ENCODE measurements at regions not wholly inside any gene's neighbourhood (a gene's known extent, or its start where the extent isn't known, plus 50 kb on each side); places are given as distances from the start of the nearest gene placed in this dataset.

DNA sequence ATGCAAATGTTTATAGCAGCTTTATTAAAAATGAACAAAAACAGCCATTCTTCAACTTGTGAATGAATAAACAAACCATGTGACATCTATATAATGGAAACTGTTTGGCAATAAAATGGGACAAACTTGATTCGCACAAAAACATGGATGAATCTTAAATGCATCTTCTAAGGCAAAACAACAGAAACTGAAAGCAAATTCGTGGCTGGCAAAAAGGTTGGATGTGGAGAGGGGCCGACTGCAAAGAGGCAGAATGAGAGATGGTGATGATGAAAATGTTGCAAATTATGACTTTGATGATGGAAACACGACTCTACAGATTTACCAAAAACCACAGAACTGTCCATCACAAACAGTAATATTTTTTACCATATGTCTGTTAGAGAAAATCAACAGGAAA, 327.0 kb upstream of the NR5A2 start:
- Histone ChIP-seq H3K4me1 (ENCODE audit: control insufficient read depth, insufficient read depth, low read depth, low read length) (no peaks in the 10 kb centered on the region), H3K27ac (ENCODE audit: low read length, poor library complexity, severe bottlenecking) (no peak overlapping the region), H2BK120ac (ENCODE audit: low read depth, low read length) (no peak overlapping the region), H3K27me3 (ENCODE audit: control insufficient read depth in 1 of 2, insufficient read depth in 1 of 2, low read length in 2 of 2) (no peaks in the 10 kb centered on the region), H3K9me3 (ENCODE audit: control insufficient read depth, low read length) (no peaks in the 10 kb centered on the region), H2BK15ac (ENCODE audit: low read depth, poor library complexity, severe bottlenecking) (no peak overlapping the region), H3K9ac (ENCODE audit: low read length) (no peak overlapping the region), H3K4me2 (ENCODE audit: low read length, poor library complexity, severe bottlenecking) (no peak overlapping the region), H3K14ac (ENCODE audit: low read length in 2 of 2) (no peak overlapping the region), H2BK5ac (ENCODE audit: low read depth, low read length, poor library complexity, severe bottlenecking) (no peak overlapping the region), H2BK12ac (ENCODE audit: low read length in 2 of 2) (no peak overlapping the region), H3K23ac (ENCODE audit: low read length in 2 of 2) (no peak overlapping the region), H3K79me1 (replicated peaks; ENCODE audit: low read length, poor library complexity, severe bottlenecking) (no peaks in the 10 kb centered on the region), H4K8ac (ENCODE audit: low read length) (no peak overlapping the region), H4K91ac (ENCODE audit: low read length) (no peak overlapping the region), H3K18ac (ENCODE audit: low read depth in 1 of 2, low read length in 2 of 2) (no peak overlapping the region), H3K4ac (ENCODE audit: low read depth in 1 of 2, low read length in 2 of 2) (no peak overlapping the region), H2AFZ (ENCODE audit: low read depth, low read length) (no peak overlapping the region), H3K4me3 (ENCODE audit: insufficient read depth in 1 of 2, low read depth in 1 of 2, low read length in 2 of 2) (no peak overlapping the region), H3K36me3 (ENCODE audit: control insufficient read depth in 1 of 2, insufficient read depth in 2 of 2, low read depth in 1 of 2, low read length in 2 of 2) (no peaks in the 10 kb centered on the region), H2AK5ac (ENCODE audit: low read length, severe bottlenecking) (no peak overlapping the region)
- DNase-seq, result no peak
- WGBS, result 100% methylated on average over 2 of the region's 4 CpGs

DNA sequence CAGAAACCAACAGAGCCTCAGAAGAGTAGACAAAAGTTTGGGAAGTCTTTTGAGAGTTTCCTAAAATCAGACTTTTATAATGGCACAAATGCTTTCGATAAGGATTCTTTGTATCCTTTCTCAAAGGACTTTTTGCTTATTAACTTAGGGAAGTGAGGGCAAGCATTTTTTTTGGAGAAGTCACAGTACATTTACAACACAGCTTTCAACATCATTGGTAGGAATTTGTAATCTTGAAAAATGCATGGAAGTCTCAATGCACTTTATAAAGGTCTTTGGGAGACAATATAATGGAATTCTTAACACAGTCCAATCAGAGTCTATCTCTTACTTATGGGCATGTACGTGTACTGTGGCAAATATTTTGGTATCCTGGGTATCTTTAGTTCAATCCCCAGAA, 325.8 kb upstream of the NR5A2 start:
- Histone ChIP-seq H2BK5ac (ENCODE audit: low read depth, low read length, poor library complexity, severe bottlenecking) (no peak overlapping the region), H3K4me1 (ENCODE audit: control insufficient read depth, insufficient read depth, low read depth, low read length) (no peaks in the 10 kb centered on the region), H3K14ac (ENCODE audit: low read length in 2 of 2) (no peak overlapping the region), H2AFZ (ENCODE audit: low read depth, low read length) (no peak overlapping the region), H2AK5ac (ENCODE audit: low read length, severe bottlenecking) (no peak overlapping the region), H3K4me2 (ENCODE audit: low read length, poor library complexity, severe bottlenecking) (no peak overlapping the region), H3K36me3 (ENCODE audit: control insufficient read depth in 1 of 2, insufficient read depth in 2 of 2, low read depth in 1 of 2, low read length in 2 of 2) (no peaks in the 10 kb centered on the region), H2BK120ac (ENCODE audit: low read depth, low read length) (no peak overlapping the region), H3K4me3 (ENCODE audit: insufficient read depth in 1 of 2, low read depth in 1 of 2, low read length in 2 of 2) (no peak overlapping the region), H3K79me1 (replicated peaks; ENCODE audit: low read length, poor library complexity, severe bottlenecking) (no peaks in the 10 kb centered on the region), H4K8ac (ENCODE audit: low read length) (no peak overlapping the region), H3K18ac (ENCODE audit: low read depth in 1 of 2, low read length in 2 of 2) (no peak overlapping the region), H3K9ac (ENCODE audit: low read length) (no peak overlapping the region), H2BK15ac (ENCODE audit: low read depth, poor library complexity, severe bottlenecking) (no peak overlapping the region), H3K9me3 (ENCODE audit: control insufficient read depth, low read length) (no peaks in the 10 kb centered on the region), H3K27me3 (ENCODE audit: control insufficient read depth in 1 of 2, insufficient read depth in 1 of 2, low read length in 2 of 2) (no peaks in the 10 kb centered on the region), H4K91ac (ENCODE audit: low read length) (no peak overlapping the region), H2BK12ac (ENCODE audit: low read length in 2 of 2) (no peak overlapping the region), H3K4ac (ENCODE audit: low read depth in 1 of 2, low read length in 2 of 2) (no peak overlapping the region), H3K27ac (ENCODE audit: low read length, poor library complexity, severe bottlenecking) (no peak overlapping the region), H3K23ac (ENCODE audit: low read length in 2 of 2) (no peak overlapping the region)
- no peak for DNase-seq
- no CpG with 5 or more reads among the region's 2 CpGs for WGBS

DNA sequence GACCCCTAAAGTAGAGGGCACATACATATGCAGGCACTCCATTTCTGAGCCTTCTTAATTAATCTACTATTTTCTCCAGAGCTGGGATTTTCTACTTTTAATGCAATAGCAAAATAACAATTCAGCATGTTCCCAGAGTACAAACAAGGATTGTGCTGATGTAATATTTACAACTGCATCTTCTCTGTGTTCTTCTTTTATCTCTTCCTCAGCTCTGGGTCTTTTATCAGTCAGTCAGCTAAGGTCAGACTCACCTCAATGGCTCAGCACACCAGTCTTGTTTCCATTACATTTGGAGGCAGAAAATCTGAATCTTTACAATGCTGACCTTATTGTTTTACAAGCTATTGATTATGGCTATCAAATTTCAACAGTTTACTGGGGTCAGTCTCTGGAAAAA, 323.3 kb upstream of the NR5A2 start:
- Histone ChIP-seq H4K91ac (ENCODE audit: low read length) (no peak overlapping the region), H2BK12ac (ENCODE audit: low read length in 2 of 2) (no peak overlapping the region), H3K4me3 (ENCODE audit: insufficient read depth in 1 of 2, low read depth in 1 of 2, low read length in 2 of 2) (no peak overlapping the region), H3K18ac (ENCODE audit: low read depth in 1 of 2, low read length in 2 of 2) (no peak overlapping the region), H3K4me2 (ENCODE audit: low read length, poor library complexity, severe bottlenecking) (no peak overlapping the region), H2BK15ac (ENCODE audit: low read depth, poor library complexity, severe bottlenecking) (no peak overlapping the region), H2AK5ac (ENCODE audit: low read length, severe bottlenecking) (no peak overlapping the region), H3K36me3 (ENCODE audit: control insufficient read depth in 1 of 2, insufficient read depth in 2 of 2, low read depth in 1 of 2, low read length in 2 of 2) (no peaks in the 10 kb centered on the region), H3K79me1 (replicated peaks; ENCODE audit: low read length, poor library complexity, severe bottlenecking) (no peaks in the 10 kb centered on the region), H3K9me3 (ENCODE audit: control insufficient read depth, low read length) (no peaks in the 10 kb centered on the region), H3K4me1 (ENCODE audit: control insufficient read depth, insufficient read depth, low read depth, low read length) (no peaks in the 10 kb centered on the region), H3K27ac (ENCODE audit: low read length, poor library complexity, severe bottlenecking) (no peak overlapping the region), H3K27me3 (ENCODE audit: control insufficient read depth in 1 of 2, insufficient read depth in 1 of 2, low read length in 2 of 2) (no peaks in the 10 kb centered on the region), H2AFZ (ENCODE audit: low read depth, low read length) (no peak overlapping the region), H3K4ac (ENCODE audit: low read depth in 1 of 2, low read length in 2 of 2) (no peak overlapping the region), H2BK5ac (ENCODE audit: low read depth, low read length, poor library complexity, severe bottlenecking) (no peak overlapping the region), H3K9ac (ENCODE audit: low read length) (no peak overlapping the region), H2BK120ac (ENCODE audit: low read depth, low read length) (no peak overlapping the region), H4K8ac (ENCODE audit: low read length) (no peak overlapping the region), H3K23ac (ENCODE audit: low read length in 2 of 2) (no peak overlapping the region), H3K14ac (ENCODE audit: low read length in 2 of 2) (no peak overlapping the region)
- no peak for DNase-seq

DNA sequence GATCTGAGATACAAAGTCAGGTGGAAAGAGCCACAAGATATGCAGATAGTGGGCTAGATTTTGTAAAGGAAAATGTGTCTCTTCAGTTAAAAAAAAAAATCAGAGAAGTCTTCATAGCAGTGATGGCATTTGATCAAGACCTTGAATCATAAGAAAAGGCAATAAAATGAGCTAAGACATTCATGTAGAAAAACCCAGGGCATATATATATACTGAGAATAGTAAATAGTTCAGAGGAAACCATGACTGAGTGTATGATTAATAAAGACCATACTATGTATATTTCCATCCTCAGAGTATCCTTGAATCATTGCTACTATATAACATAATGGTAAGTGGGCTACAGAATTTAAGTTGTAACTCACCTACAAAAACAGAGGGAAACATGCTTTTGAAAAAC, 321.7 kb upstream of the NR5A2 start:
- H3K27me3 ChIP-seq (ENCODE audit: control insufficient read depth in 1 of 2, insufficient read depth in 1 of 2, low read length in 2 of 2), result no peaks in the 10 kb centered on the region
- no peak overlapping the region for H3K4me2 ChIP-seq (ENCODE audit: low read length, poor library complexity, severe bottlenecking)
- no peak overlapping the region for H4K8ac ChIP-seq (ENCODE audit: low read length)

More for the DNA sequence above, 321.7 kb upstream of the NR5A2 start:
- Histone ChIP-seq H3K23ac (ENCODE audit: low read length in 2 of 2) (no peak overlapping the region), H2BK120ac (ENCODE audit: low read depth, low read length) (no peak overlapping the region), H3K14ac (ENCODE audit: low read length in 2 of 2) (no peak overlapping the region), H4K91ac (ENCODE audit: low read length) (no peak overlapping the region), H2BK5ac (ENCODE audit: low read depth, low read length, poor library complexity, severe bottlenecking) (no peak overlapping the region), H2AFZ (ENCODE audit: low read depth, low read length) (no peak overlapping the region), H3K27ac (ENCODE audit: low read length, poor library complexity, severe bottlenecking) (no peak overlapping the region), H3K79me1 (replicated peaks; ENCODE audit: low read length, poor library complexity, severe bottlenecking) (no peaks in the 10 kb centered on the region), H3K18ac (ENCODE audit: low read depth in 1 of 2, low read length in 2 of 2) (no peak overlapping the region), H3K9ac (ENCODE audit: low read length) (no peak overlapping the region), H3K9me3 (ENCODE audit: control insufficient read depth, low read length) (peaks cover 13% of the 10 kb centered on the region), H3K36me3 (ENCODE audit: control insufficient read depth in 1 of 2, insufficient read depth in 2 of 2, low read depth in 1 of 2, low read length in 2 of 2) (no peaks in the 10 kb centered on the region), H2BK15ac (ENCODE audit: low read depth, poor library complexity, severe bottlenecking) (no peak overlapping the region), H2BK12ac (ENCODE audit: low read length in 2 of 2) (no peak overlapping the region), H3K4me3 (ENCODE audit: insufficient read depth in 1 of 2, low read depth in 1 of 2, low read length in 2 of 2) (no peak overlapping the region), H3K4me1 (ENCODE audit: control insufficient read depth, insufficient read depth, low read depth, low read length) (no peaks in the 10 kb centered on the region), H2AK5ac (ENCODE audit: low read length, severe bottlenecking) (no peak overlapping the region), H3K4ac (ENCODE audit: low read depth in 1 of 2, low read length in 2 of 2) (no peak overlapping the region)
- no peak for DNase-seq

All from mesenchymal stem cell (in vitro differentiated cells and primary cell).